ENCODE measurements at regions not wholly inside any gene's neighbourhood (a gene's known extent, or its start where the extent isn't known, plus 50 kb on each side); places are given as distances from the start of the nearest gene placed in this dataset.

- no peak for DNase-seq
Observed at GRCh38 chr2:48851161-48851560, 95.6 kb upstream of the LHCGR start.

GRCh38 chr2:48849770-48850169, 94.2 kb upstream of the LHCGR start:
- DNase-seq = no peak

GRCh38 chr2:48845684-48846083, 90.2 kb upstream of the LHCGR start:
- no peak for DNase-seq

GRCh38 chr2:48844417-48845155, 89.1 kb upstream of the LHCGR start:
- no peak for DNase-seq

DNA sequence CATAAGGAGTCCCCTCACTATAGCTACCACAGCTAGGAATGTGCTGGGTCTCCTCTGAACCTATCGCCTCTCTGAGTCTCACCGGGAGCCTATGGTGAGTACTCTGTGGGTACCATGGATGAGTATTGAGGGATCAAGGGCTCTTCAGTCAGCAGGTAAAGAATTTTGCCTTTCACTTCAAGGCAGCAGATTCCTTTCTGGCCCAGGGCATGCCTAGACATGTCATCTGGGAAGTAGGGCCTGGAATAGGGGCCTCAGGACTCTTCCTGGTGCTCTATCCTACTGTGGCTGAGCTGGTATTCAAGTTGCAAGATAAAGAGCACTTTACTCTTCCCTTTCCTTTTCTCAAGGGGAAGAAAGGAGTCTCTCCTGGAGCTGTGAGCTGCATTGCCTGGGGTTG, 85.6 kb upstream of the LHCGR start:
- DNase-seq = no peak

- no peak for DNase-seq
Observed at GRCh38 chr2:48838029-48838428, 82.5 kb upstream of the LHCGR start.

- no peak for DNase-seq
Observed at GRCh38 chr2:48829569-48829968, 74.0 kb upstream of the LHCGR start.

DNA sequence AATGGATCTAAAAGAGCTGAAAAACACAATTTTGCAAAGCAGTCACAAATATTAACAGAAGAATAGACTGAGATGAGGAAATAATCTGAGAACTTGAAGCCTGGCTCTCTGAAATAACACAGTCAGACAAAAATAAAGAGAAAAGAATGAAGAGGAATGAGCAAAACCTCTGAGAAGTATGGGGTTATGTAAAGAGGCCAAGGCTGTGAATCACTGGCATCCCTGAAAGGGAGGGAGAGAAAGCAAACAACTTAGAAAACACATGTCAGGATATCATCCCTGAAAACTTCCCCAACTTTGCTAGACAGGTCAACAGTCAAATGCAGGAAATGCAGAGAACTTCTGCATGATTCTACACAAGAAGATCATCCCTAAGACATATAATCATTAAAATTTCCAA, 73.5 kb upstream of the LHCGR start:
- DNase-seq = no peak

DNA sequence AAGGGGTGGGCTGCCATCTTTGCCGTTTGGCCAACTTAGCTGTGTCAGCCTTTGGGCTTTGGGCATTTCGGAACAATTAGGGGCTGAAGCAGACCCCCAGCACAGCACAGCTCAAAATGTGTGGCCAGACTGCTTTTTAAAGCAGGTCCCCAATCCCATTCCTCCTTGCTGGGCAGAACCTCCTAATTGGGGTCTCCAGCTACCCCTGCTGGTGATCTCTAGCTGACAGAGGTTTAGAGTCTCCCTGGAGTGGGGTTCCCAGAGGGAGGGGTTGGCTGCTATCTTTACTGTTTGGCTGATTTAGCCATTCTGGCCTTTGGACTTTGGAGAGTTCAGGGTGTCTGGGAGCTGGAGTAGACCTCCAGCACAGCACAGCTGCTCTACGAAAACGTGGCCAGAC, 71.5 kb upstream of the LHCGR start:
- DNase-seq = no peak

- DNase-seq = no peak
Observed at GRCh38 chr2:48824116-48824515, 68.6 kb upstream of the LHCGR start.

- no peak for DNase-seq
Observed at GRCh38 chr2:48819206-48819735, 63.7 kb upstream of the LHCGR start.

DNA sequence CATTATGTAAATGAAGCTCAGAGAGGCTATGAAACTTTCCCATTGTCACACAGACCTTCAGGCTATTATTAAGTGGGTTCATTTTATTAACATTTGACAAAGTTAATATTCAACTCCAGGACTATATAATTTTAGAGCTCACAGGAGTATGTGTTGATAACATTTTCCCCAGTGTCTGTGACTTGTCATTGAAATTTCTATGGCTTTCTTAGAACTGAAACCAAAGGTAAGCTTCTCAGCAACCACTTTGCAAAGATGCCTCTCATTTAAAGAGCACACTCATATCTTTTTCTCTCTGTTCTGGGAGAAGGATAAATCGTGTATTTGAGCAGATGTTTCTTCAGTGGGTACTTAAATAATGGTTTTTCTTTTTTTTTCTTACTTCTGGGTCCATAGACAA, 61.8 kb upstream of the LHCGR start:
- no peak for DNase-seq

DNA sequence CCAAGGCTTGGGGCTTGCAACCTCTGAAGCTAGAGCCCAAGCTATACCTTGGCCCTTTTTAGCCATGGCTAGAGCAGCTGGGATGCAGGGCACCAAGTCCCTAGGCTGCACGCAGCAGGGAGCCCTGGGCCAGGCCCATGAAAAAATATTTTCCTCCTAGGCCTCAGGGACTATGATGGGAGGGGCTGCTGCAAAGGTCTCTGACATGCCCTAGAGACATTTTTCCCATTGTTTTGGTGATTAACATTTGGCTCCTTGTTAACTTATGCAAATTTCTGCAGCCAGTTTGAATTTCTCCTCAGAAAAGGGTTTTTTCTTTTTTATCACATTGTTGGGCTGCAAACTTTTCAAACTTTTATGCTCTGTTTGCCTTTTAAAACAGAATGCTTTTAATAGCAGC, 56.9 kb upstream of the LHCGR start:
- DNase-seq = no peak

DNA sequence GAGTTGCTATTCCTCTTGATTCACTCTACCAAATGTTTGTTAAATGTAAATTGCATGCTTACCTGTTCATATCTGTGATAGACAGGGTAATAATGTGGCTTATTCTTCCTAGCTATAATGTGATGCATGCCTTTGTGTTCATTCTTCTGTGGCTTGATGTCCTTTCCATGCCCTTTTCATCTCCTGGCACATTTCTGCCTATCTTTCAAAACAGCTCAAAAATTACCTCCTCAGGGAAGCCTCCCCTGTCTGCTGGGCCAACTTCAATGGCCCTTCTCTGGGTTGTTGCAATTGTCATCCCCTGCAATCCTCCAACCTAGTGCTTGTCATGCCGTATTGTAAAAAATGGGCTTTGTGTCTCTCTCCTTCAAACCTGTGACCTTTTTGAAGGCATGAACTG, 52.8 kb upstream of the LHCGR start:
- DNase-seq = no peak
